Muscle of leg (tissue), 3 donors: ENCODE measurements at regions not wholly inside any gene's neighbourhood (a gene's known extent, or its start where the extent isn't known, plus 50 kb on each side); places are given as distances from the start of the nearest gene placed in this dataset.
A peak's percentile ranks its signal among the peaks of the same experiment; 100 is the strongest.

Experiments used
- DNase-seq: peaks from one replicate; pipeline ENCODE4 v3.0.0; 2013
- H3K27ac ChIP-seq: one replicate; pipeline ENCODE4 v1.5.1; 2013; ENCODE audit warnings: mild to moderate bottlenecking, low read length, control low read depth
- H3K27me3 ChIP-seq: one replicate; pipeline ENCODE4 v1.6.1; 2013; ENCODE audit warnings: low read length; ENCODE audit not compliant: control insufficient read depth, insufficient read depth
- H3K36me3 ChIP-seq: one replicate; pipeline ENCODE4 v1.6.1; 2013; ENCODE audit warnings: low read length; ENCODE audit not compliant: control insufficient read depth, insufficient read depth
- H3K4me1 ChIP-seq: one replicate; pipeline ENCODE4 v1.6.1; 2013; ENCODE audit warnings: low read length; ENCODE audit not compliant: control insufficient read depth, insufficient read depth
- H3K4me3 ChIP-seq: one replicate; pipeline ENCODE4 v1.5.1; 2013; ENCODE audit warnings: low read length, control low read depth
- H3K9me3 ChIP-seq: replicated peaks from 2 replicates; pipeline ENCODE4 v1.6.1; 2013; ENCODE audit warnings: low read depth, low read length; ENCODE audit not compliant: control insufficient read depth
- WGBS: methylation state at CpG from one replicate; pipeline ENCODE4 v1.1.5; 2013; ENCODE audit warnings: missing lambda C conversion rate; ENCODE audit not compliant: insufficient coverage; 5-methylcytosine and 5-hydroxymethylcytosine counted together

DNA sequence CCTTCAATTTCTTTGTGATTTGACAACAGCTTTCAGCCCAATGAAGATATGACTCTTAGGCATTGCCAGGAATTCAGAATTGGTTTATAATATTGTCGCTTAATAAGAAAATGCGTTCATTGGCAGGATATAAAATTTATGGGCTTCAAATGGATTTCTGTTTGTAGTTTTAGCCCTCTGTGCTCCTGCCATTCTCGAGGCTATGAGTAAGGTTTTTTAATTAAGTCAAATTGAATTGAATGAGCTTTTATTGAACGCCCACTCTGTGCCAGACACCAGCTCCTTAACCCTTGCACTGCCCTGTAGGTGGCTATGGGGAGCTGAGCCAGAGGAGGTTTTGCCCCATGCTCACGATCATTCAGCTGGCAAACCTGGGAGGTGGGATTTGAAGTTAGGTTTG is 115.1 kb downstream of the SLC25A47 start:
- DNase-seq, result no peak
- no peaks in the 10 kb centered on the region for H3K36me3 ChIP-seq
- H3K4me3 ChIP-seq, result no peak overlapping the region
- H3K4me1 ChIP-seq, result peaks cover 29% of the 10 kb centered on the region
- H3K9me3 ChIP-seq, result no peaks in the 10 kb centered on the region
- H3K27me3 ChIP-seq, result no peaks in the 10 kb centered on the region
- no peak overlapping the region for H3K27ac ChIP-seq
- 82% methylated on average over 2 of the region's 5 CpGs for WGBS

DNA sequence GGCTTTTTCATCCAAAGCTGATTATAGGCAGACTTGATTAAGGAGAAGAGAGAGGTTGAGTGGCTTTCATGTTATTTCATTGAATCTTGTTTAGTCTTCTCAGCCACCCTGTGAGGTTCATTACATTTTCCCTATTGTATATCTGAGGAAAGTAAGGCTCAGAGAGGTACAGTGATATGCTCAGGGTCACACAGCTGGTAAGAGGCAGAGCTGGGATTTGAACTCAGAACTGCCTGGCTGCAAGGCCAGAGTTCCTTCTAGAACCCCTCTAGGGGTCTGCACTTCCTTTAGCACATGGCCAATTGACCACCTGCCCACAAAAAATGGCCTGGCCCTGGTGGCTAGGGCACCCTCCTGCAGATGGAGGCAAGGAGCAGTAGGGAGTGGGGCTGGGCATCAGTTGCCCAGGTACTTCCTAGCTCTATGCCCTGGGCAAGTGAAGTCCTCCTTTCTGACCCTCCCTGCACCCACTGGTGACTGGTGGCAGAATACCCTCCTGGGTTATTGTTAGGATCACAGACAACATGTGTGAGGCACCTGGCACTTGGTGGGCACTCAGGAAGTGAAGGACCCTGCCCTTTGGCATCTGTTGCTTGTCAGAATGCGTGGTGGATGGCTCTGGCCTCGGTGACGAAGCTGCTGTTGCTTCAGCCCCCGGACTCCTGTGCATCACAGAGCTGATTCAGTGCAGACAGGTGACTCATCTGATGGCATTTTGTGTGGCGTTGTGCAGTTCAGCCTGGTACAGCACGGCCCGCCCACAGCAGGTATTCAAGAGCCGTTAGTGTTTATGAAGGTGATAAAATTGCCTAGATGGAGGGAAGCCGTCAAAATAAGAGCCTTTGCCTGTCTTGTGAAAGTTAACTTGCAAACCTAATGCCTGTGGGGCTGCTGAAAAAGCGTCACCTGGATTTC is 115.8 kb downstream of the SLC25A47 start:
- 60% methylated on average over 10 of the region's 10 CpGs for WGBS
- Histone ChIP-seq H3K9me3 (no peaks in the 10 kb centered on the region), H3K36me3 (no peaks in the 10 kb centered on the region), H3K4me1 (peaks cover 30% of the 10 kb centered on the region), H3K4me3 (no peak overlapping the region), H3K27ac (no peak overlapping the region), H3K27me3 (no peaks in the 10 kb centered on the region)
- no peak for DNase-seq

DNA sequence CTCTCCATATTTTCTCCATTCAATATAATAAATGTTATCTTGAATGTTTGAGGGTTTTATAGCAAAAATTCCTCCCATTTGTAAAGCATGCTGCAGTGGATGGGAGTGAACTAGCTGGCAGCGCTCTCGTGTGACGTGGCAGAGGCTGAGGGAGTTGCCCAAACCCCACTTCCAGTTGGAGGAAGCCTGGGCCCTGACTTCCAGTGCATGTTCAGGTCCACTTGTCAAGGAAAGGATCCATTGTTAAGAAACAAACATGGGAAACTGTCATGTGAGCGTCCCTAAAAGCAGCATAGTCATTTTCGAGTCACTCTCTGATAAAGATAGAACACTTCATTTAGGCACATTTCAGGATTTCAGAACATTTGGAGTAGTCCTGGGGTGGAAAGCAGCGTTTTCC is 116.6 kb downstream of the SLC25A47 start:
- no peaks in the 10 kb centered on the region for H3K27me3 ChIP-seq
- no peak for DNase-seq
- 56% methylated on average over 3 of the region's 6 CpGs for WGBS
- H3K4me1 ChIP-seq, result peaks cover 35% of the 10 kb centered on the region
- H3K9me3 ChIP-seq, result no peaks in the 10 kb centered on the region
- H3K27ac ChIP-seq, result no peak overlapping the region
- no peak overlapping the region for H3K4me3 ChIP-seq
- H3K36me3 ChIP-seq, result no peaks in the 10 kb centered on the region

DNA sequence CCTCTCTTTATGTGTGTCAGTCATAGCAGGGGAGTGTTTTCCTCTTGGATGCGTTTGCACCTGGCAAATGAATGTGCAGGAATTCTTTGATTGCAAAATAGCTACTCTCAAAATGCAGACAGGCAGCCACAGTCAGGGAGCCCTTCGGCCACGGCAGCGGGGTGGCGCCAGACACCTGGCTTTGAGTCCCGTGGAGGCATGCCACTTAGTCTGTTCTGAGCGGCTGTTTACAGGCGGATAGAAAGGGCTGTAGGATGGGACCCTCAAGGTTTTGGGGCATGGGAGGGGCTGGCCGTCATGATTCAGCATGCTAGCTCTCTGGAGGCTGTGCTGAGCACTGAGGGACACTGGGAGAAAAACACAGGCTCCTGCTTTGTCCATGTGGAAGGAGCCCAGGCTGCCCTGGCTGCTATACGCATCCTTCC is 117.1 kb downstream of the SLC25A47 start:
- no peak overlapping the region for H3K4me3 ChIP-seq
- peak; percentile 81 for DNase-seq
- no peaks in the 10 kb centered on the region for H3K36me3 ChIP-seq
- WGBS, result 18% methylated on average over 10 of the region's 10 CpGs
- no peaks in the 10 kb centered on the region for H3K27me3 ChIP-seq
- peaks cover 35% of the 10 kb centered on the region for H3K4me1 ChIP-seq
- H3K27ac ChIP-seq, result no peak overlapping the region
- H3K9me3 ChIP-seq, result no peaks in the 10 kb centered on the region

DNA sequence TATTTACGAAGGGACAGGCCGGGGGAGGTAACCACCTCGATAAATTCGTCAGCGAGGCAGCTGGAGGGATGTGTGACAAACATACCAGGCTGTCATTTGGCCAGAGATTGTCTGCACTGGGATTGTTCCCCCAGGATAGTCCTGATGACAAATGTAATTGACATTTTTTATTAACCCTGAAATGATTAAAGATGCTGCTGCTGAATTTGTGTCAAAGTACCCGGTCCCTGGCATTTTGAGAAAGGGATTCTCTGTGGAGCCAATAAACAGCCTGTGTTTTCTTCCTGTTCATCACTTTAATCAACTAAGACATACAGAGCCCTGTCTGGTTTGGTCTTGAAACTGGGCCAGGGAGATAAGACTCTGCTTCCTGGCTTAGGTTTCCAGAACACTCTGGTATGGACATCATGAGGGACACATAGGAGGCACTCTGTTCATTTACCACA is 117.6 kb downstream of the SLC25A47 start:
- peaks cover 35% of the 10 kb centered on the region for H3K4me1 ChIP-seq
- WGBS, result 74% methylated on average over 5 of the region's 6 CpGs
- H3K4me3 ChIP-seq, result no peak overlapping the region
- H3K27me3 ChIP-seq, result no peaks in the 10 kb centered on the region
- no peak overlapping the region for H3K27ac ChIP-seq
- no peaks in the 10 kb centered on the region for H3K9me3 ChIP-seq
- no peaks in the 10 kb centered on the region for H3K36me3 ChIP-seq
- DNase-seq, result no peak

DNA sequence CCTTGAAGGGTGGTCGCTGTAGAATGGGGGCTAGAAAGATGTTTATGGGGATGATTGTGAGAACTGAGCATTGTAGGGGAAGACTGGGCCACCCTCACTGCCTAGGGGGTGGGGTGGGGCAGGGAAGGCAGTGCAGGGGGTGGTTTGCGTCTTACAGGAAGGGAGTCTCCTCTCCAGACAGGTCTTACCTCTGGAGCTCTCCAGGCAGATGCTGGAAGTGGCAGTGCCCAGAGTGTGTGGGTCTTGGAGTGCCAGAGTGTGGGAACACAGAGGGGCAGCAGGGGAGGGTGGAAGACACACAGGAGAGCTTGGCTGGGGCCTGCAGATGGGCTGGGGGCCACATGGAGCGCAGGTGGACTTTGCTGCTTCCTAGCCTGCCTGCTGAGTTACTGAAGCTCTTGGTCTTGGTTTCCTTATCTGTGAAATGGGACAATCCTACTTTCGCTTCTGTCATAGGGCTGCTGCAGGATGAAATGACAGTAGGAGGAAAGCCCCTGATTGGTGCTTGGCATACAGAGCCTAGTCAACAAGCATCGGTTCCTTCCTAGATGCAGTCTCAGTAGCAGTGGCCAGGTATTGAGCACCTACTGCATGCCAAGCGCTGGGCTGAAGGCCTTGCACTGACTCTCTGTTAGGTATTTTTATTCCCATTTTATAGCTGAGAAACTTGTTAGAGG is 118.3 kb downstream of the SLC25A47 start:
- WGBS, result 82% methylated on average over 5 of the region's 6 CpGs
- Histone ChIP-seq H3K4me3 (no peak overlapping the region), H3K27me3 (no peaks in the 10 kb centered on the region), H3K36me3 (no peaks in the 10 kb centered on the region), H3K9me3 (no peaks in the 10 kb centered on the region), H3K4me1 (peaks cover 35% of the 10 kb centered on the region), H3K27ac (no peak overlapping the region)
- DNase-seq, result no peak

DNA sequence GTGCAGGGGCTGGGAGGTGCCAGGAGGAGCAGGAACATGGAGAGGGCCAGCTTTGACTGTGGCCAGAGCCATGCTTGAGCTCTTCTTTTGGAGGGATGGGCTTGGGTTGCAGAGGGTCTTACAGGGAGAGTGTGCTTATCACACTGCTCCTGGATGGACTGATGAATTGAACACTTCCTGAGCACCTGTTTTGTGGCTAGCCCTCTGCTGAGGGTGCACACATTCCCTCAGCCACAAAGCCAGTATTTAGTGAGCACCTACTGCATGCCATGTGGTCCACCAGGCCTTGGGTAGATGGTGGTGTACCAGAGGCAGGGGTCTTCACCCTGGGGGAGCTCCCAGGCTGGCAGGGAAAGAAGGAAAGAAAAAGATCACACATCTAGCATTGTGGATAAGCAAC is 118.9 kb downstream of the SLC25A47 start:
- Histone ChIP-seq H3K4me1 (peaks cover 32% of the 10 kb centered on the region), H3K27ac (no peak overlapping the region), H3K9me3 (no peaks in the 10 kb centered on the region), H3K4me3 (no peak overlapping the region), H3K36me3 (no peaks in the 10 kb centered on the region), H3K27me3 (no peaks in the 10 kb centered on the region)
- no peak for DNase-seq

DNA sequence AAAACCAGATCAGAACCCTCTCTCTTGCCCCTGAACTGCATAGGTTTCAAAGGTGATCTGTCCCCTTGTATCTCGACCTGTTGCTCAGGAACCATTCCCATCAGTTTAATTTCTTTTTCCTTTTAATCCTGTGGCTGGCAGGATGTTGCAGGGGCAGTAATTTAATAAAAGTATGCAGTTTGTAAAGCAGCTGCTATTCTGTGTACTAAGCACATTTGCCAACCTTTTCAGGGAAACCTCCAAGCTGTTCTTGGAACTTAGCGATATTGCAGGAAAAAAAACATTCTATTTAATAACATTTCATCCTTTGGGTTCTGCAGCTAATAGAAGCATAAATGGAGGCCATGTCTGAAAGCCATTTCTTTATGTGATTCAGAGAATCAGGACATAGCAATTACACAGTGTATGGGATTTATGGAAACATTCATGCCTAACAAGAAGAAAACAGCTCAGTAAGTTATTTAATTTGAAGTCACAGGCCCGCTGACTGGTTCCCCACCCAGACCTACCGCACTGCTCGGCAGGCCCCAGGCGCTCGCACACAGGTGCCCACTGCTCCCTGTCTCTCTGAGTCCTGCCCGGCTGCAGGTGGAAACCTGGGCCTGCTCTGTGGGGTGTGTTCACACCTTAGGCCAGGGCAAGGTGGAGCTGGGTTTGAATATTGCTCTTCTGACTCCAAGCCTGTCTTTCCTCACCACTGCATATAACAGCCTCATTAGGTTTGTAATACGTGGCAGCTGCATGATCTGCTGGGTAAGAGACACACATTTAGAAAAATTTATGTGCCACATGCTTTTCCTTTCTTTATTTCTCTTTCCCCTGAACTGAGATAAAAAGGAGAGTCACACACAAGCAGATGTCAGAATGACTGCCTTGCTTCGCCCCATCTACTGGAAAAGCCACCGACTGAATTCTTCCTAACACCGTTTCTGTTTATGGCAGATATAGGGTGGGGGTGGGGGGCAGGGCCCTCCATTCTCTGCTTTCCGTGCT is 119.7 kb downstream of the SLC25A47 start:
- peak; percentile 73 for DNase-seq
- H3K9me3 ChIP-seq, result no peaks in the 10 kb centered on the region
- H3K4me3 ChIP-seq, result no peak overlapping the region
- no peaks in the 10 kb centered on the region for H3K36me3 ChIP-seq
- H3K4me1 ChIP-seq, result peaks cover 32% of the 10 kb centered on the region
- peak overlapping the region; percentile 17 for H3K27ac ChIP-seq
- no peaks in the 10 kb centered on the region for H3K27me3 ChIP-seq
- WGBS, result 70% methylated on average over 4 of the region's 13 CpGs

DNA sequence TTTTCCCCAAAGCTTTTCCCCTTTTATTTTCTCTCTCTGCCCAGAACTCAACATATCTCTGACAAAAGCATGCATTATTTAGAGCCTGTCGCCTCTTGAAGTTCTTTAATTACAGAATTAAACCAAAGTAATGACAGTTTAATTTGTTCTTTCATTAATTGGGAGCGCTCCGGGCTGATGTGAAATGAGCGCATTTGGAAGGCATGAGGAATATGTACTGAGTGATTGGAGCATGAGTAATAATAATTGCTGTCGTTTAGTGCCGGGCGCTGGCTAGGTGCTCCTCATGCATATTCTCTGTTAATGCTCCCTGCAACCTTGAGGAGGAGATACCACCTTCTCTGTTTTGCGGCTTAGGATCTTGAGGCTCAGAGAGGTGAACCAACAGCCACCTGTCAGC is 120.5 kb downstream of the SLC25A47 start:
- H3K27me3 ChIP-seq, result no peaks in the 10 kb centered on the region
- H3K9me3 ChIP-seq, result no peaks in the 10 kb centered on the region
- H3K4me1 ChIP-seq, result peaks cover 32% of the 10 kb centered on the region
- H3K36me3 ChIP-seq, result no peaks in the 10 kb centered on the region
- WGBS, result 93% methylated on average over 3 of the region's 8 CpGs
- H3K27ac ChIP-seq, result no peak overlapping the region
- DNase-seq, result no peak
- H3K4me3 ChIP-seq, result no peak overlapping the region
